HG03060 (cell line): ENCODE measurements at regions not wholly inside any gene's neighbourhood (a gene's known extent, or its start where the extent isn't known, plus 50 kb on each side); places are given as distances from the start of the nearest gene placed in this dataset.

Experiments
- ATAC-seq: cut with Tn5 transposase; IDR thresholded peaks from one replicate; pipeline ENCODE4 v1.9.1; 2021; ENCODE audit warnings: low read depth, moderate number of reproducible peaks; ENCODE audit not compliant: unreplicated experiment

GRCh38 chr9:80883826-80884579, 805.3 kb downstream of the TLE1 start:
- no peak for ATAC-seq

- no peak for ATAC-seq
These were observed 805.9 kb downstream of the TLE1 start for GRCh38 chr9:80883426-80883825.

GRCh38 chr9:80881940-80882339, 807.4 kb downstream of the TLE1 start:
- no peak for ATAC-seq

GRCh38 chr9:80881320-80881719, 808.0 kb downstream of the TLE1 start:
- ATAC-seq: no peak

GRCh38 chr9:80878556-80878955, 810.8 kb downstream of the TLE1 start:
- ATAC-seq: no peak

- ATAC-seq: no peak
These were observed 813.4 kb downstream of the TLE1 start for GRCh38 chr9:80875947-80876346.

- no peak for ATAC-seq
These were observed 815.1 kb downstream of the TLE1 start for GRCh38 chr9:80874276-80874675.

GRCh38 chr9:80873861-80874260, 815.5 kb downstream of the TLE1 start:
- ATAC-seq: no peak

- no peak for ATAC-seq
These were observed 817.8 kb downstream of the TLE1 start for GRCh38 chr9:80871596-80871995.

- ATAC-seq: no peak
These were observed 821.6 kb downstream of the TLE1 start for GRCh38 chr9:80867731-80868130.

GRCh38 chr9:80866576-80867227, 822.6 kb downstream of the TLE1 start:
- no peak for ATAC-seq

- ATAC-seq: no peak
These were observed 823.2 kb downstream of the TLE1 start for GRCh38 chr9:80866121-80866520.

GRCh38 chr9:80843028-80843427, 846.3 kb downstream of the TLE1 start:
- ATAC-seq: no peak

- no peak for ATAC-seq
These were observed 847.0 kb downstream of the TLE1 start for GRCh38 chr9:80842389-80842788.

GRCh38 chr9:80841888-80842287, 847.5 kb downstream of the TLE1 start:
- no peak for ATAC-seq

GRCh38 chr9:80839821-80840675, 849.3 kb downstream of the TLE1 start:
- ATAC-seq: no peak

- no peak for ATAC-seq
These were observed 853.3 kb downstream of the TLE1 start for GRCh38 chr9:80836013-80836412.

- ATAC-seq: no peak
These were observed 857.6 kb downstream of the TLE1 start for GRCh38 chr9:80831751-80832150.

- no peak for ATAC-seq
These were observed 877.7 kb downstream of the TLE1 start for GRCh38 chr9:80811656-80812055.

GRCh38 chr9:80811003-80811402, 878.3 kb downstream of the TLE1 start:
- ATAC-seq: no peak

- ATAC-seq: no peak
These were observed 882.7 kb downstream of the TLE1 start for GRCh38 chr9:80806671-80807070.
